HT1080 (cell line): ENCODE measurements at regions not wholly inside any gene's neighbourhood (a gene's known extent, or its start where the extent isn't known, plus 50 kb on each side); places are given as distances from the start of the nearest gene placed in this dataset.

Experiments used
- DNase-seq: peaks from one replicate; pipeline ENCODE4 v3.0.0-alpha.2; 2015; ENCODE audit warnings: low read depth

DNA sequence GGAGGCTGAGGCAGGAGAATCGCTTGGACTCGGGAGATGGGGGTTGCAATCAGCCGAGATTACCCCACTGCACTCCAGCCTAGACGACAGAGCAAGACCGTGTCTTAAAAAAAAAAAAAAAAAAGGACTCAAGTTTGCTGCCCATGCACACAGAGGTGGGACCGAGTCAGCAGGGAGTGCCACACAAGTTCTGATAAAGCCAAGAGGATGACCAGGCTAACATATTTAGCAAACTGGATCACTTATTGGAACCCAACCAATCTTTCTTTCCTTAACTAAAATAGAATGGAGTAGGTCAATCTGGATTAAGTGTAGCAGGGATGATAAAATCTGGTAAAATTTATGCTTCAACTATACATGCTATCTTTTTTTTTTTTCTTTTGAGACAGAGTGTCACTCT, 190.4 kb upstream of the FOXN3 start:
- DNase-seq: no peak

DNA sequence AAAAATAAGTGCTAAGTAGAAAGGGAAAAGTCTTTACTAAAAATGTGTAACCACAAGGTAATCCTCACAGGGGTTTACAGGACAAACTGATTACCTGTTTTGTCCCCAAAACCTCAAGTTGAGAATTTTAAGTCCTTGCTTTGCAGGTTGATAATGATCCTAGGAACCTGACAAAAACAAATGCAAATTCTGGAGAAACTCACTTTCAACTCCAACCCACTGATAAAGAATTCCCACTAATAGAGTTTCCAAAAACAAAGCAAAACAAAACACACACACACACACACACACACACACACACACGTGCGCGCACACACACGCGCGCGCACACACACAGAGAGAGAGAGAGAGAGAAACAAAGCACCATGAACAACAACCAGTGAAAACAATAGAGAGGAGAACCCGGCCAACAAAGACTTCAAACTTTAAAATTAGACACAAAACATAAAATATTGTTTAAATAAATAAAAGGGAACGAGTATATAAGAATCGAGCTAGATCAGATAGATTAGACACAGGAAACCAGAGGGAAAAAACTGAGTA, 187.0 kb upstream of the FOXN3 start:
- DNase-seq: no peak

DNA sequence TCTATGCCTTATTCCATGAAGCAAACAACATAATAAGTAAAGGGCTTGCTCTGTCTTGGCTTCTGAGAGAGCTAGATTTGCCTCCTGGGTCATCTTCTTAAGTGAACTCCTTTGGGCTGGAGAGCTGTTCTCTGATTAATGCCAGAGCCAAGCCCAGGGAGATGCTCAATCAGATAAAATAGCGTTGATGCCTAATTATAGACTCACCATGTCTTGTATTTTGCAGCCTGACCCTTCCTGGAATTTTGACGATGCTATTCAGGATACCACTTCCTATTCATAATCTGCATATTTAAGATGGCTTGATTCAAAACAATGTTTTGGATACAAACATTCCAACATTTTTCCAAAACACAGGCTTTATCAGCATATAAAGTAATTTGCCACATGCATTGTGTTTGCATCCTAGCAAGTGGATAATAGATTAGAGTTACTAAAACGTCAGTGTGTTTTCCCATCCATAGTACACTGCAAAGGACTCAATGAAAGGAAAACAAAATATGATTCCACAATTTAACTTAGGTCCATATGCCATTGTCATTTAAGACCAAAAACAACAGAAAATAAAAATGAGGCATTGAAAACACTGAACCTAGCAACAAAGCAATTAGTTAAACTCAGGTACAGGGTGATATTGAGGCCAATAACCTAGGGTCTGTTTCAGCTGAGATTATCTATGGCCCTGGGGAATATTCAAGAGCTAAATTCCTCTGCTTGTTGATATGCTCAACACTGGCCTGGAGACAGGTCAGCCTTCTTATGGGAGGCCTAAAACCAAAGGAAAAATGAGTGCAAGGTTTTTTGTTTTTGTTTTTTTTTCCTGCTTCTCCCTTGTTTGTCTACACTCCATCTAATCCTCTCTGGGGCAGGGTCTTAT, 184.2 kb upstream of the FOXN3 start:
- DNase-seq: no peak

DNA sequence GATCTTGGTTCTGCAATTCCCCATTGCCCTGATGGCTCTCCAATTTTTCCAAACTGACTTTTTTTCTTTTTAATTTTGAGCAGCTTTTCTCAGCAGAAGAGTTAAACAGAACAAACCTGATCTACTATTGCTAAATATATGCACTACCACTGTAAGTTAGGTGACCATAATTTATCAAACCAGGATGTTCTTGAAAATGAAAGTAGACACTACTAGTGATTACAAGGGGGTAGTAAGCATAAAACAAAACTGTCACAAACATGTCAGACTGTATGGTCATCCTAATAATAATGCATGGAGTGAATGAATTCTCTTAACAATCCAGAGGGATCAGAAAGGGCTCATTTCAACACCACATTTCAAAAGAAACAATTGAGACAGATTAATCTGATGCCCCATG, 183.0 kb upstream of the FOXN3 start:
- no peak for DNase-seq

DNA sequence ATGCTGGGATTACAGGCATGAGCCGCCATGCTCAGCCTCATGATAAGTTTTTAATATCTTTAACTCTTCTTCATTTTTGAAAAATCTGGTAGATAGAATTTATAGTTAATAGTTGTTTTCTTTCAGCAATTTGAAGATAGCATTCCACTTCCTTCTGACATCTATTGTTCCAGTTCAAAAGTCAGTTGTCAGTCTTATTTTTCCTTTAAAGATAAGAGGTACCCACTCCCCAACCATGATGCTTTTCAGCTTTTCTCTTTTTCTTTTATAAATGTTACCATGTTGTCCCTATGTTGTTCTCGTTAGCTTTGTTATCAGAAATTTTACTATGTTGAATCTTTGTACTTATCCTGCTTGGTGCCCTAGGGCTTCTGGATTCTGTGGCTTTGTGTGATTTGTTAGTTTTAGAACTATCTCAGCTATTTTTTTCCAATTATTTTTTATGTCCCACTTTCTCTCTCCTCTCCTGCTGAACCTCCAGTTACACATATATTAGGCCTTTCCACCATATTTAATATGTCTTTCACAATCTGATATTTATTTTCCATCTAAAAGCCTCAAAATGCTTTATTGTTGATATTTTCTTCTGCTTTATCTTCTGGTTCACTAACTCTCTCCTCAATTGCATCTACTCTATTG, 181.6 kb upstream of the FOXN3 start:
- no peak for DNase-seq

DNA sequence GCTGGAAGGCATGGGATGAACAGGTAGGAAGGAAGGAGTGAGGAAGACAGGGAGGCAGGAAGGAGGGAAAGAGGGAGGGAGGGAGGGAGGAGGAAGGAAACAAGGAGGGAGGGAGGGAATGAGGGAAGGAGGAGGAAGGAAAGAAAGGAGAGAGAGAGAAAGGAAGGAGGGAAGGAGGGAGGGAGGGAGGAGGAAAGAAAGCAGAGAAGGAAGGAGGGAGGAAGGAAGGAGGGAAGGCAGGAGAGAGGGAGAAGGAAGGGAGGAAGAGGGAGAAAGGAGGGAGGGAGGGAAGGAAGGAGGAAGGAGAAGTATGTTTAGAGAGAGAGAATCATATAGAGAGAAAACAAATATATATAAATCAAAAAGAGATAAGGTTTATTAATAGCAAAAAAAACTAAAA, 175.9 kb upstream of the FOXN3 start:
- DNase-seq: no peak

DNA sequence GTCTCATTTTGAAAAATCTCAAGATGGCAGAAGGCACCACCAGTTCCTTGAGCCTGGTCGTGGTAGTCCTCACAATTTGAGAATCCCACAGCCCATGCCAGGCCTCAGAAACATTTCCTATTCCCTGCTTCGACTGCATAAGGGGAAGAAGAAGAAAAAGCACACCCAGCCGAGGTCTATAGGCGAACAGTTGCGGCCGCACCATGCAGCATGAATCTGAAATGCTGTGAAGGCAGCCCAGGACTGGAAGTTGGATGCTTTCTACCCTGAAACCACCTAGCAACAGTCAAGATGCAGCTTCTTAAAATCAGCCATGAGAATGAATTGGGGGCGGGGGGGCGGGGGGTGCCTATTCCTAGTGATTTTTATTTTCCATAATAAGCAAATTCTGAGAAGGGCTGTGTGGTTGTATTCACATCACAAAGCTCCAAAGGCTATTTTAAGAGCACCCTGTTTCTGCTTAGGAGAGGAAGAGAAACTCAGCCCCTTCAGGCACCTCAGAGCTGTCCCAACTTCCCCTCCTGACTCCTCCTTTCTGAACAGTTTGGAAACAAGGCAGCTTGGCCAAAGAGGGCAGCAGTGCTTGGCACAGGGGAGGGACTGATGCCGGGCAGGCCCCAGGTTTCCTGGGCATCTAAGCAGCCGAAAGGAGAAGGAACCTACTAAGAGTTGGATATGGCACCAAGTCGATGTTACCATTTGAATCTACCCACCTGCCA, 172.5 kb upstream of the FOXN3 start:
- DNase-seq: no peak

DNA sequence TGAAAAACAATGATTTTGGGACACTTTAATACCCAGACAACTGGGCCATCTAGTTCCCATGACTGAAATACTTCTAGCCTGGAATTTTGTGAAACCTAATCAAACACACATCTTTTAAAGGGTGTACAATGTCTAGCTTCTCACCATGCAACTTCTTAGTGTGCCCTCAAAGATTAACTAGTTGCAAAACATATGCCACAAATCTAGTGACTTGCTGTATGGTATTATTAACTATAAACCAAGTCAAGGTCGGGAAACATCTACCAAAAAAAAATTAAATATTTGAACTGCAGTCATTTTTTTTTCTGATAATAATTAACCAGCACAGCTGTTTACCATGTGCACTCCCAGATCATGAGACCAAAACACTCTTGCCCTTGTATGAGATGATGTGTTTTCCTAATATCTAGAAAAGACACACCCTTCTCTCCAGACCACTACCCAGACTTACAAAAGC, 171.8 kb upstream of the FOXN3 start:
- no peak for DNase-seq

DNA sequence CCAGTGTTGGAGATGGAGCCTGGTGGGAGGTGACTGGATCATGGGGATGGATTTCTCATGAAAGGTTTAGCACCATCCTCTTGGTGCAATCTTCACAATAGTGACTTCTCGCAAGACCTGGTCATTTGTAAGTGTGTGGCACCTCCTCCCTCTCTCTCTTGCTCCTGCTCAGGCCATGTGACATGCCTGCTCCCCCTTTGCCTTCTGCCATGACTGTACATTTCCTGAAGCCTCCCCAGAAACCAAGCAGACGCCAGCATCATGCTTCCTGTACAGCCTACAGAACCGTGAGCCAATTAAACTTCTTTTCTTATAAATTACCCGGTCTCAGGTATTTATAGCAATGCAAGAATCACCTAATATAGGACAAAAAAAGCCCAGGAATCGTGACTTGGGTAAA, 171.0 kb upstream of the FOXN3 start:
- no peak for DNase-seq

DNA sequence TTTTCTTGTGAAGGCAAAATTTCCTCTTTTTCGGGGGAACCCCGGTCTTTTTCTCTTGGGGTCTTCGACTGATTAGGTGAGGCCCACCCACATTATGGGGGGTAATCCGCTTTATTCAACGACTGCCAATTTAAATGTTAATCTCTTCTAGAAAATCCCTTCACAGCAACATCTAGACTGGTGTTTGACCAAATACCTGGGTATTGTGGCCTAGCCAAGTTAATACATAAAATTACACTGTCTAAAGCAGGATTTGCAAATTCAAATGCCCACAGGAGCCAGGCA, 170.0 kb upstream of the FOXN3 start:
- no peak for DNase-seq

DNA sequence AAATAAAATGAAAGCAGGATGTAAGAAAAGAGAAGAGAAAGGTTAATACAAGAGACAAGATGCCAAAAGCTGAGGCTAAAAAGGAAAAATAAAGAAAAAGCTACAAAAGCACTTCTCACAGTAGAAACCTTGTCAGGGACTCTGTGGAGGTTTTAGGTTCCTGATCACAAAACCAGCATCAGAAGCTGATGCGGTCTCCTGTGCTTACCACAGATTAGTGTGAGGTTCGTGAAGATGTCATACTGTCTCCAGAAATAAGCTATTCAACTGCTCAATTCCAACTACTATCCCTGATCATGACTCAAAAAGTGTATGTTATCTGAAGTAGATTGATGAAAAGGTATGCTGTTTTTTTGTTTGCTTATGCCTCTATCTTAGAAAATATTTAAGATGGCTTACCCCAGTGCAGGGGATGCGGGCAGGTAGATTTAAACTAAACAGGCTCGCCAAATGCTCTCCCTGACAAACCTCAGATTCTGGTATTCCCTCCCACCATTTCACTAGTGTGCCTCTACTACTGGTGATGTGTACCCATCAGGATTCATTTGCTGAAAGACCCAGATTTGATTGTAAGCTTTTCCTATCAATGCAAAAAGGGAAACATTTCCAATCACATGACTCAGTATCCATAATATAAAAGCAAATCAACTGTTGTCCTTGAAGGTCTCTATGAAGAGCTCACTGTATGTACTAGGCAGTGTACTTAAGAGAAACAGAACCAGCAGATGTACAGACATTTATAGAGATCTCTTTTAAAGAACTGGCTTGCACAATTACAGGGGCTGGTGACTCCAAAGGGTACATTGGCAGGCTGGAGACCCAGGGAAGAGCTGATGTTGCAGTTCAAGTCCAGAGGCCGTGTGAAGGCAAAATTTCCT, 169.5 kb upstream of the FOXN3 start:
- DNase-seq: no peak

DNA sequence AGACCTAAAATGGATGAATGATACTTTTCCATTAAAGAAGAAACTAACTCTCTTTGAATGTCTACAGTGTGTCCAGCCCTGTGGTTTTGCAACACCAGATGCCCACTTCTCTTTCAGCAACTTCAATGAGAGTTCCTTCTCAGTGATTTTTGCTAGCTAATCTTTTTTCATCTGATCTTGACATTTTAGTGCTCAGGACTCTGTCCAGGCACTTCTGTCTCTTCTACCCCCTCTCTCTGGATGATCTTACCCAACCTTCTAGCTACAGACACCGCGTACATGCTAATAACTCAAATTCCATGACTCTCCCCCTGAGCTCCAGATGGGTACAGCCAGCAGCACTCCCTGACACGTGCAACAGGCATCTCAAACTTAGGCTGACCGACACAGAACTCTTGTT, 161.1 kb upstream of the FOXN3 start:
- no peak for DNase-seq

DNA sequence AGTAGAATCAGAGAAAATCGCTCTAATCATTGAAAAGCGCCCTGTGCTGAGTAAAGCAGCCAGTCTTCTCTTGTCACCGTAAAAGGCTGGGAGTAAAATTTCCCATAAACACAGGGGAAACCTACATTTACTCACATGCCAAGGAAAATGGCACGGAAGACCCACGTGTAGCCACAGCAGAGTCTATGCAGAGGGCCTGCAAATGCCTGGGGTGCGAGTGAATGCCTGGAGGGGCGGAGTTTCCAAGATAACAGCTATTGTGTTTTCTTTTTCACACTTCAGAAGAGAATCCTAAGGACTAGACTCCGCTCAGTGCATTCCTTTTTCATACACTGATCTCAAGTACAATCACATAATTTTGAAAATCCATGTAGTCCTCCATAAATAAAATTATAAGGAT, 159.9 kb upstream of the FOXN3 start:
- no peak for DNase-seq

DNA sequence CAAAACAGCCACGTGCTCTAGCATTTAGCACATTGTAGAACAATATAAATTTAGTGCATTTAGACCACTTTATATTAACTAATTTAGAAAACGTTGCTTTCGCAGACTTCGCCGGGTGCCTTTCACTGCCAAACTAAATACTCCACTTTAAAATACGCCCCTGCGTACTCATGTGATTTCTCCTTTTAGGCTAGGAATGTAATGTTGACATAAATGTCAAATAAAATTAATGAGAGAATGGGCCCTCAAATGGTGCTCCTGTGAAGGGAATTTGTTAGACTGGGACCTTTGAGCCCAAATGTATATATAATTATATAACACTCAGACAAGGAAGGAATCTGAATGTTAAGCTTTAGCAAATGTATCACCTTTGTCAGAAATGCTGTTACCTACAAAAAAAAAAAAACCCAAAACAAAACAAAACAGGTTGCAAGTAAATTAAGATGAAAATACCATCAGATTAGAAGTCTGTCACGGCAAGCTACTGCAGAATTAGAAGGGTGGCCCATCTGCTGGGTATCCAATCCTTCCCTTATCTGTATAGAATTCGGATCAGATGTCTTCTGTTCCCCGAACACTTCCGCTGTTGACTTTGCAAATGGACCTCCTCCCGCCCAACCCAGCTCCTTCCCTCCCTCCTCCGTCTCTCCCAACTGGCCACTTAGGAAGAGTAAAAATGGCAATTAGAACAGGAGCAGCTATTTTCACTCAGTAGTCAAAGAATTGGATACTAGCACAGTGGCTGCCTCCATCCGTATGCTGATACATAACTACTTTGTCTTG, 159.3 kb upstream of the FOXN3 start:
- DNase-seq: no peak

DNA sequence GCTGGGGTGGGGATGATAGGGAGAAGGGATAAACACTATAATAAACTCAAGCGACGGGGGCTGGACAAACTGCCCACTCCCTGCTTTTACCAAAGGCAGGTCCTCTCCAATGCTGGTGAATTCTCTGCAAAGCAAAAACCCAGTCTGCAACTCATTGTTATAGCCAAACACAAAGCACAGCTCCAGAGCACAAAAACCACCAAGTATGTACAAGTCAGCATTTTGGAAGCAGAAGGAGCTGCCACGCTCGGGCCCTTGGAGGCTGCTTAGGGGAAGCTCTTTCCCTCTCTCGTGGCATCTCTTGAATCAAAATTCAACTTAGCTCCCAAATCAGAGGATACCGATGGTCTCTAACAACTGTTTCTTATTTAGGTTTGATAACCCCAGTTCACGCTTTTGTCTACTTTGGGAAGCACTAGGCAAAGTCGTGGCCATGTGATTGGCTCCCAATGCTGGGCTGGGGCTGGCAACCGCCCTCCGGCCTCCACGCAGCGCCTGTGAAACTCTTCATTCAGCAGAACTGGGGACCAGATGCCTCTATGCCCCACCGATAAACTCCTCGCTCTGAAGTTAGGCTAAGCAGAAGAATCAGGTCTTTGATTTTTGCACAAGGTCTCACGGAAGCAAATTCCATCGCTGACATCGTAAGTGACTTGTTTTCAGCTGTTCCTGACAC, 158.5 kb upstream of the FOXN3 start:
- no peak for DNase-seq

DNA sequence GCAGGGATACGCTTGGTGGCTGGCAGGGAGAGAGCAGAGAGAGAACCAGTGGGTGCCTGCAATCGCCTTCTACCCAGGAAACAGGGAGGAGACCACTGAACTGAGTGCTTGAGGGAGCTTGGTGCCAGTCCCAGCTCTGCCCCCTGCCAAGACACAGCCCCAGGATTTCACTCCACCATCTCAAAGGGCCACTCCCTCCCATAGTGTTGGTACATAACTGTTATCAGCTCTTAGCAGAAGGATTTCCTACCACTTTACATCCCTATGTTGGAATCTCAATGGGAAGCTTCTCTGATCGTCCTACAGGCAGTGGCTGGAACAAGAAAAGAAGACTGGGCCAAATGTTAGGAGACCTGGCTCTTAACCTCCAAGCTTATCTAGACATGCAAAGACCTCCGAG, 157.4 kb upstream of the FOXN3 start:
- no peak for DNase-seq

DNA sequence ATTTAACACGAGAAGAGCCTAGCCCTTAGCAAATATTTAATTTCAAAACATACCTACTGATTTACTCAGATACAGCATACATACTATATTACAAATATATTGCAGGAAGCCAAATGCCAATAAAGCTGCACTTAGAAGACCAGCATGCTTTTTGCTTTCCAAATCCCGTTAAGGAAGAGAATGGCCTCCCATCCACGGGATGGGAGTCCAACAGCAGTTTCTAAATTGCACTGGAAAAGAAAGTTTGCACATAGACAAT, 156.3 kb upstream of the FOXN3 start:
- no peak for DNase-seq

DNA sequence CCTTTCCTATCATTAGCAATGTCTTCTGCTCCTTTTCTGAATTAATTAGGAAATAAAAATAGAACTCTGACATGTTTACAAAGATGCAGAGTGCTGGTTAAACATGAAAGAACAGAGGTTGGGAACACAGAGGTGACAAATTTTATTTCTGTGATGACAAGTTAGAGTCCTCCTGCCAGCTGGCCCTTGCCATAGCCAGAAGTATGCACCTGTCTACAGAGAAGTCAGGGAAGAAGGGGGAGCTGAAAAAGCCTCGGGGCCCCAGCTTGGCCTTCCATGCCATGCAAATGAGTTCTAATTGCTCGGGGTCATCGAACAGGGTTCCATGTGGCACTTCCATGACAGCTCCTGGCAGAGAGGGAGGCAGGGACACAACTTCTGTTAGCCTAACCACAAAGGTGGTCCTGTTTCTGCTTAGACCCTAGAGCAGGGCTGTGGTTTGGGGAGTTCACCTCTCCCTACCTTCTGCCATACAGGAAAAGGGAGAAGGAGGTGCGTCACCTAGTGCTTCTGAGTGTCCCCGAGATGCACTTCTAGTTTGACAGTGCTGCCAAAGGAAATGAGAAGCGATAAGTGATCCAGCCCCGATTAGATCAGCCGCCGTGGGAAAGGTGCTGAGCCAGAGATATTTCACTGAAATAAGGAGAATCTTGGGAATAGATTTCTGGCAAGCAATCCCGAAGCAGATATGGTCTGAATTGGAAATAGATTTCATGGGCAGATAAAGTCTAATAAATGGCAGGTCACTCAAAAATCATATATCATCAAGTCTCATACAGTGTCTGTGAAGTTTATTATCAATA, 155.8 kb upstream of the FOXN3 start:
- DNase-seq: no peak

DNA sequence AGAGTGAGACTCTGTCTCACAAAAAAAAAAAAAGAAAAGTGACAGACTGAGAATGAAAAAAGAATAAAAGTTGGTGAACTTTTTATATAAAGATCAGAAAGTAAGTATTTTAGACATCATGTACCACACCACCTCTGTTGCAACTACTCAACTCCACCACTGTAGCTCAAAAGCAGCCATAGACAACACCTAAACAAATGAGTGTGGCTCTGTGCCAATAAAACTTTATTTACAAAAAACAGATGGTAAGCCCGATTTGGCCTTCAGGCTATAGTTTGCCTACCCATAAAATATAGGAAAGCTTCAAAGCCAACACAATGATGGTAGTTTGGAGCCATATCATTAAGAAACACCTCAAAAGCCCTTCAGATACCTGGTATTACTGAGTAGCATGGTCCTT, 154.5 kb upstream of the FOXN3 start:
- no peak for DNase-seq
